PFSK-1 (cell line): ENCODE measurements at regions not wholly inside any gene's neighbourhood (a gene's known extent, or its start where the extent isn't known, plus 50 kb on each side); places are given as distances from the start of the nearest gene placed in this dataset.

Experiments
- FOXP2 ChIP-seq: optimal IDR thresholded peaks from 2 replicates; pipeline ENCODE3; 2011; ENCODE audit warnings: borderline replicate concordance, control low read depth, inconsistent platforms; ENCODE audit not compliant: insufficient read depth; ENCODE audit errors: extremely low read length, extremely low read depth
- POLR2AphosphoS5 ChIP-seq: IDR thresholded peaks from 2 replicates; pipeline ENCODE4 v1.6.1; 2012; ENCODE audit warnings: low read depth, mild to moderate bottlenecking, control low read depth, low read length, moderate library complexity
- REST ChIP-seq, 2 experiments: IDR thresholded peaks; 2 replicates each; pipeline versions ENCODE4 v1.6.1 to v1.8.0; 2011 to 2012; ENCODE audit warnings: low read depth in 2 of 2, low read length in 2 of 2, control low read depth in 1 of 2, inconsistent platforms in 1 of 2, mild to moderate bottlenecking in 1 of 2, moderate library complexity in 1 of 2; ENCODE audit not compliant: insufficient read depth in 1 of 2
- SIN3A ChIP-seq: IDR thresholded peaks from 2 replicates; pipeline ENCODE4 v1.6.1; 2012; ENCODE audit warnings: mild to moderate bottlenecking, low read length, moderate library complexity, borderline replicate concordance; ENCODE audit not compliant: insufficient read depth
- TAF1 ChIP-seq: IDR thresholded peaks from 2 replicates; pipeline ENCODE4 v1.6.1; 2012; ENCODE audit warnings: low read length, control low read depth, borderline replicate concordance; ENCODE audit not compliant: insufficient read depth

DNA sequence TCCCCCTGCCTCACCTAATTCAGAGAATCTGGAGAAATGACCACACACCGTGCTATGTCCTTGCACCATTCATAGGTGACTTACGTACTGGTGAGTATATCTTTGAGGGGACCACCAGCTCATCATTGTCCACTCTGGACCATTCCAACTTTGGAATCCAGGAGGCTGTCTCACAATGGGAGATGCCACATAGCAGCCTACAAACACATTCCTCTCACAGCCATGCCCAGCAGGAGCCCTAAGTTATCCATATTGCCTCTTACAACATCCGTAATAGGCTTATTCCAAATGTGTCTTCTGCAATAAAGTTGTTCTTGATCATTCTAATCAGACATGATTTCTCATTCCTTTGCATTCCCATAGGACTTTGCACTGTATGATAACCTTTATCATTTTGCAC, 436.7 kb downstream of the EFNB2 start:
- TF ChIP-seq SIN3A: no peak
- TF ChIP-seq POLR2AphosphoS5: no peak
- TF ChIP-seq REST (IDR thresholded peaks at IDR 0.05; ENCODE audit: insufficient read depth in 1 of 2, low read depth in 2 of 2, low read length in 2 of 2): no peak
- no peak for TF ChIP-seq TAF1
- TF ChIP-seq FOXP2: no peak

GRCh38 chr13:106096661-106097092, 438.8 kb downstream of the EFNB2 start:
- TF ChIP-seq POLR2AphosphoS5 (no peak), REST (IDR thresholded peaks at IDR 0.05; ENCODE audit: insufficient read depth in 1 of 2, low read depth in 2 of 2, low read length in 2 of 2) (no peak), FOXP2 (no peak), TAF1 (no peak), SIN3A (no peak)

GRCh38 chr13:106095919-106096318, 439.5 kb downstream of the EFNB2 start:
- no peak for TF ChIP-seq POLR2AphosphoS5
- TF ChIP-seq TAF1: no peak
- no peak for TF ChIP-seq FOXP2
- TF ChIP-seq REST (IDR thresholded peaks at IDR 0.05; ENCODE audit: insufficient read depth in 1 of 2, low read depth in 2 of 2, low read length in 2 of 2): no peak
- TF ChIP-seq SIN3A: no peak

DNA sequence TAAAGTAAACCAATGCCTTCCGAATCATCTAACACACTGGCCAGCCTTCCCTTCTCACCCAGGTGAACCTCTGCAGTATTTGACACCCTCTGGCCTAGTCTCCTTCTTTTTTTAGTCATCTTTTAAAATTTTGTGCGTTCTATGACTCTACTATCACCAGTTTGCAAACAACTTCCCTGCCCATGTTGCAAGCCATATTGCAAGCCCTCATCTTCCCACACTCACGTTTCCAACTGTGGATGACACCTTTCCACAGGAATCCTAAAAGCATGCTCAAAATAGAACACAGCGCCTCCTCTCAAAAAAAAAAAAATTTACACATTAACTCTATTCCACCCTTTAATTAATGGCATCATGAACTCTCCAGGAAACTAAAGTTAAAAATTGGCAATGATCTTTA, 440.1 kb downstream of the EFNB2 start:
- no peak for TF ChIP-seq TAF1
- TF ChIP-seq REST (IDR thresholded peaks at IDR 0.05; ENCODE audit: insufficient read depth in 1 of 2, low read depth in 2 of 2, low read length in 2 of 2): no peak
- no peak for TF ChIP-seq FOXP2
- no peak for TF ChIP-seq SIN3A
- no peak for TF ChIP-seq POLR2AphosphoS5

DNA sequence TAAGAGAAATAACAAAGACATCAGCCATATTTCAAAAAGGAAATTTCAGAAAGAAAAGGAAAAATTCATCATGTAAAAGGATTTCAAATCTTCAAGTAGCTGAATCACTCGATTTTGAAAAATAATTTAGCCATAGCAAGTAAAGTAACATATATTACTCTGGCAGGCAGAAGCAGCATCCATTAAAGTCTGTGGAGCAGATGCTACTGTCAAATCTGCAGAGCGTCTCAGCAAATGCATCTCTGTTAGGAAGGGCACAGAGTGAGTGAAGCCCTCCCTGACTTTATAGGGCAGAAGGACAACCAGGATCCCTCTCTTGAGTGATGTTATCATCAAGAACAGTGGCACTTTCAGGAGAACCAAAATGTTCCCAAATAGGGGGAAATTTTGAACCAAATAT, 445.5 kb downstream of the EFNB2 start:
- TF ChIP-seq FOXP2: no peak
- TF ChIP-seq TAF1: no peak
- no peak for TF ChIP-seq POLR2AphosphoS5
- TF ChIP-seq SIN3A: no peak
- no peak for TF ChIP-seq REST (IDR thresholded peaks at IDR 0.05; ENCODE audit: insufficient read depth in 1 of 2, low read depth in 2 of 2, low read length in 2 of 2)
